ENCODE measurements at regions not wholly inside any gene's neighbourhood (a gene's known extent, or its start where the extent isn't known, plus 50 kb on each side); places are given as distances from the start of the nearest gene placed in this dataset.

DNA sequence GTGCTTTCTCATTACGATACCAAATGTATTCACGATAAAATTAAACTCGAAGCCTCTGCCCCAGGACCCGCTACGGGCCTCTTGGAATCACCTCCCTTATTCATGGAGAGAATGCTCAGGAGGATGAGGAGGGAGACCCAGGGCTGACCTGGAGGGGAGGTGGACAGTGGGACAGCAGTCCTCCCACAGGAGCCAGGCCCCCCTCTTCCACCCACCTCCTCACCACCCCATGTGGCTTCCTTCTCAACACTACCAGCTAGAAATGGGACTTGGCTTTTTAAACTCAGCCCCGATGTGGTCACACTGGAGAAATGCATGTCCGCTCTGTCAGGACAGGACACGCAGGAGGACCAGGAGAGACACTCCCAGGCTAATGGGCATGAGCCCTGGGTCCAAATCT lies 147.9 kb upstream of the ID2 start:
- DNase-seq = no peak

- no peak for DNase-seq
Observed at GRCh38 chr2:8534386-8534728, 147.5 kb upstream of the ID2 start.

- DNase-seq = no peak
Observed at GRCh38 chr2:8534729-8535468, 147.0 kb upstream of the ID2 start.

DNA sequence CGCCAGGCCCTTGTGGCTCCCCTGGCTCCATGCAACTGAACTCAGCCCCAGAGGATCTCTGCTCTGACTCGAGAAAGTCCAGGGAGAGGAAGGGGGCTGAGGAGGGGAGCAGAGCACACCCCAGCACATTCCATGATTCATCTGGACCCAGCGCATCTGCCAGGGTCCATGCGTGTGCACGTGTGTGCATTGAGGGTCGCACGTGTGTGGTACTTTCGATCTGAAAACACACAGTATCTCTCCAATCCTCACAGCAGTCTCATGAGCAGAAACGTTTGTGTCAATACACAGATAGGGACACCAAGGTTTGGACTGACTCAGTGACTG lies 146.4 kb upstream of the ID2 start:
- no peak for DNase-seq

- no peak for DNase-seq
Observed at GRCh38 chr2:8535821-8536685, 145.8 kb upstream of the ID2 start.

- DNase-seq = no peak
Observed at GRCh38 chr2:8536686-8537561, 144.9 kb upstream of the ID2 start.

- DNase-seq = no peak
Observed at GRCh38 chr2:8537562-8538155, 144.2 kb upstream of the ID2 start.

- no peak for DNase-seq
Observed at GRCh38 chr2:8538531-8538930, 143.3 kb upstream of the ID2 start.

GRCh38 chr2:8538931-8539621 lies 142.8 kb upstream of the ID2 start:
- no peak for DNase-seq

- peak; percentile 21 for DNase-seq
Observed at GRCh38 chr2:8539743-8540551, 141.9 kb upstream of the ID2 start.

GRCh38 chr2:8540552-8541055 lies 141.3 kb upstream of the ID2 start:
- no peak for DNase-seq

DNA sequence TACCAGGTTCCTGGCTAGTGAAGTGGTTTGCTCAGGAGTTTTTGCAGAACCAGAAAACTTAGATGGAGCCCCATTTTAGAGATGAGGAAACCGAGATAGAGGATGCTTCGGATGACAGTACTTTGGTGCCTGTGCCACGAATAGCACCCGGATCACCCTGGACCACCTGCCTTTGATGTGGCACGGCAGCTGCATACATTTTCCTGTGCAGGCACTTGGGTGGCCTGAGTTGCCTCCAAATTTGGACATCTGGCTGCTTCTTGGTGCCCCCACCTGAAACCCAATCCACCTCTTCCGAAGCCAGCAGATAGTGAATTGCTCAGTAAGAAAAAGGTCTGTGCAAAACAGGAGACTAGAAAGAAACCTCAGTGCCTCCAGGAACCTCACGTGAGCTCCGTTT lies 140.6 kb upstream of the ID2 start:
- DNase-seq = no peak

DNA sequence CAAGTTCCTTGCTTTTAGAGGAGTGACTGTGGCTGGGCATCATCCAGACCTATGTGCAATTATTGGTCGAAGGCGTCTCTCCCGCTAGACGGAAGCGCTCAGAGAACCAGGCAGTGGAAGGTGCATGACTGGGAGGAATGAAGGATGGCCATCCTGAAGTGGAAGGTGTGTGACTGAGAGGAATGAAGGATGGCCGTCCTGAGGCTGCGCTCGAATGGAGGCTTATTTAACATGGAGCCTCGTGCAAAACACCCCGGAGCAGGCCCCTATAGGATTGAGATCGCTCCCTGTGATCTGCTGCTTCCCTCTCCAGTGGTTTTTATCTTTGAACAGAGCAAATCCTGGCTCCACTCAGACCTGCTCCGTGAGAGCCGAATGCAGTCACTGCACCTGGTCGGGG lies 140.2 kb upstream of the ID2 start:
- no peak for DNase-seq

DNA sequence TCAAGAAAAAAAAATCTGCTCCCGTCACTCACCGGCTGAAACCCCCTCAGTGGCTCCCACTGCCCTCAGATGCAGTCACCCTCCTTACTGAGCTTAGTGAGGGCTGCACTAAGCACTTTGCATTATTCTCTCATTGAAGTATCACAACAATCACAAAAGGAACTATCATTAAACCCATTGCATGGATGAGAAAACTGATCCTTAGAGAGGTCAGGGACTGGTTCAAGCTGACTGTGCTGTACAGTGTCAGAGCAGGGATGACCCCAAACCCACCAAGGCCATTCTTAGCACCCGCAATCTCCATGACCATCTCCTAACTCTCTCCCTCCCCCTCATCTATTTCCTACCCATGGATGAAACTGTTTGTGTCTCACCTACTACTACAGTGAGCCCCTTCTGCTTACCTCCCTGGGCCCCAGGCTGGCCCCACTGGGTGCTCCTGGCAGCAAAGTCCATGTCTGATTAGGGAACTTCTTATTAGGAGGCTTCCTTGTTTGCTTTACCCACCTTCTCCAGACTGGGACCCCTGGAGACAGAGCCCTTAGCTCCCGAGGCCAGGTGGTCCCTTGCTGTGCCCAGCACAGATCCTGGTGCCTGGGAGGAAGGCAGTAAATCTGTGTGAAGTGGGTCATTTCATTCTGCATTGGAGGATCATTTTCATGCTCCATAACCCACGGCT lies 139.3 kb upstream of the ID2 start:
- DNase-seq = no peak

- DNase-seq = no peak
Observed at GRCh38 chr2:8543060-8543382, 138.8 kb upstream of the ID2 start.

GRCh38 chr2:8543383-8544170 lies 138.3 kb upstream of the ID2 start:
- DNase-seq = no peak

DNA sequence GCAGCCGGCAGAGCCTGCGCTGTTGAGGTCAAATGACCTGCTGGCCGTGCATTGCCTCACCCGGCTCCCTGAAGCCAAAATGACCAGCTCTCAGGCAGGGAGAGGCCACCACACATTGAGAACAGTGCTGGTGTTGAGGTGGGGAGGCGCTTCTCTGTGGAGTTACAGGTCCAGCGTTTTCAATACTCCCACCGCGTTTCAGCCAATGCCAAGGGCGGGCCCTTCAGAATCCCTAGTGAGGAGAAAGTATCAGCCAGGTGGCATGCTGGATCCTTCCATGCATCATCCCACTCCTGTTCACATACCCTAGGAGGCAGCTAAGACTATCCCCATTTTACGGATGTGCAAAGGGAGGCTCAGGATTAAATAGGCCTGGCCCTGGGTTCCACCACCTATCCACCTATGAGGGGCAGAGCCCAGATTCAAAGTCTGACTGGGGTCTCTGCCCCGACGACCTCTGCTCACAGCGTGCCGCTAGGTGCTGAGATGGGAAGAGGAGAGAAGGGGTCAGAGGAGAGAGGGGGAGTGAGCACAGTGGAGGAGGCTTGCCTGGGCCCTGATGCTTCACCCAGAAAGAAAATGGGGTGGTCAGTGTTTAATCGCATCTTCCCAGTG lies 137.6 kb upstream of the ID2 start:
- DNase-seq = no peak

GRCh38 chr2:8544786-8545694 lies 136.8 kb upstream of the ID2 start:
- DNase-seq = no peak
